GM18519 (cell line): ENCODE measurements at regions not wholly inside any gene's neighbourhood (a gene's known extent, or its start where the extent isn't known, plus 50 kb on each side); places are given as distances from the start of the nearest gene placed in this dataset.
A peak's percentile ranks its signal among the peaks of the same experiment; 100 is the strongest.
"Not testable (repeated sequence)": the region's sequence is repeated elsewhere in the genome, so short reads cannot be mapped to it uniquely, and the experiment has no call there.

Experiments used
- ATAC-seq: cut with Tn5 transposase; IDR thresholded peaks from one replicate; pipeline ENCODE4 v1.9.1; 2021; ENCODE audit warnings: mild to moderate bottlenecking, moderate library complexity; ENCODE audit not compliant: unreplicated experiment, low FRiP score

DNA sequence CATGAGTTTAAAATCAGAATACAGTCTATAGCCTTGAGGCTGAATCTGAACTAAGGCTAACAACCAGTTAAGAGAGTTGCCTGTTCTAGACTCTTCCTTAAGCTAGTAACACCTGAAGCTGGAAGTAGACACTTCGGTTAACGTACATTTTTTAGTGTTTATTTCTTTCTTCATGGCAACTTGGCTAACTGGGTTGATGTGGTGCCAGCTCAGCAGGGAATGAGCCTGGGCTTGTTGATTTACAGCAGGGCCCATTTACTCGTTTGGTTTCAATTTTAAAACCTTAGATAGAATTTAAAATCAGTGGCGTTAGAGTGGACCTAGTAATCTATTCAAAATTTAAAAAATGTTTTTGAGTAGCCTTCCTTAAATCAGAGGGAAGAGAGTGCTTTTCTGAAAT lies 137.6 kb upstream of the ESX1 start:
- no peak for ATAC-seq

DNA sequence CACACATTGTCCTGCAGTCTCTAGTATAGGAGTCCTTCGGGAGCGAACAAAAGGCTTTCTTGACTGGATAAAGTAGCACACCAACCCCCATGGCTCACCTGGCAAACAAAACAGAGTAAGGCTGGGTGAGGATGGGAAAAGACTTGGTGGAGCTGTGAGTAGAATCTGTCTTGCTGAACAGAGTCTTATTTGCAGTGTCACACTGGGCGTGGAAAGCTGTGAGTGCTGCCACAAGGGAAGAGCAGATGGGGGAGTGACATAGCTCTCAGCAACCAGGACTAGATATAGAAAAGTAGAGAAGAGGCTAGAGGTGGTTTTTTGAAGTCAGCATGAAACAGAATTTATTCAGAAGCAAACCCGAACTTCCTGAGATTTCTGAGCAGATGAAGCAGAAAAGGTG lies 137.2 kb upstream of the ESX1 start:
- ATAC-seq, result no peak

DNA sequence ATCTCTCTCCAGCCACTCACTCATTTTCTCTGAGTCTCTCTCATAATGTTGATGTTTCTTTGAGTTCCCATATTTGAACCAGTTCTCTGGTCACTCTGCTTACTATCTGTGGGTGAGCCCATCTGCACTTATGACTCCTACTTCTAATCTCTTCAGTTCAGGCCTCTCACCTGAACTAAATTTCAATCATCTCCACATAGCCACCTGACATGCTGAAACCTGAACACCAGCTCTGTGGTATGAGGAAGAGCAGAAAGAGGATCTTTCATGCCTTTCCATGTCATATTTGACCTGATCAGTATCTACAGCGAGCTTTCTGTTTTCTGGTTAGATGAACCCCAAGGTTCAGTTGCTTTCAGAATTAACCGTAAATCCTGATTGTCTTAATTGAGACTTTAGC lies 122.2 kb upstream of the ESX1 start:
- ATAC-seq, result no peak

DNA sequence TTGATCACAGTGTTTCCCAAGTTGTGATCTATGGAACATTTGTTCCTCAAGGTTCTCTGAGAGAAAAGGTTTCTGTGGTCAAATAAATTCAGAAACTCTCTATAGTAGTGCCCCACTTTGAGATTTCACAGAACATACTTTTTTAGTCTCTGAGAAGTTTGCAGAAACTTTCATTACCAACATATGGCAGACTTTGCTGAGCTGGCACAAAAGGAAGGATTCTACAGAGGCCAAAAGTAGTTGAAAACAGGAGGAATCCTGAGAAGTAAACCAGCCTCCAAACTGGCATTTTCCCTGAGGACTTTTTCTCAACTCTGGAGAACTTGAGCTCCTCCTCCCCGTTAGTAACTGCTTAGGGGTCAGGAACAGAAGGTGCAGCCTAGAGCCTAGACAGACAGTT lies 117.8 kb upstream of the ESX1 start:
- ATAC-seq, result no peak

DNA sequence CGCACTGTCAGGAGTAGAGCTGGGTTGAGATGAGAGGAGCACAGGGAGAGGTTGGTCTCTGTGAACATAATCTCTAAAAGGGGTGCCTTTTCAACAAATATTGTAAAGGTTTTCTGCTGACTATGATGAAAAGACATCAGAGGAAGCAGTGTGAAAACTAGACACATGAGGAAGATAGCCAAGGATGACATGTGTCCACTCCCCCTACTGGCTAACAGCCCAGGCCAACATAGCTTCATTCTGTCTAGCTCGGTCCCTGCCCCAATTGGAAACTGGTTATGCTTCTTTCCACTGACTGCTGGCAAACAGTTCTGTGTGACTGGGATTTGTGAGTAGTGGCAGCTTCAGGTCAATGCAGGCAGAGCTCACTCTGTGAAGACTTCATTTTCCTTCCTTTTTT lies 115.4 kb upstream of the ESX1 start:
- no peak for ATAC-seq

DNA sequence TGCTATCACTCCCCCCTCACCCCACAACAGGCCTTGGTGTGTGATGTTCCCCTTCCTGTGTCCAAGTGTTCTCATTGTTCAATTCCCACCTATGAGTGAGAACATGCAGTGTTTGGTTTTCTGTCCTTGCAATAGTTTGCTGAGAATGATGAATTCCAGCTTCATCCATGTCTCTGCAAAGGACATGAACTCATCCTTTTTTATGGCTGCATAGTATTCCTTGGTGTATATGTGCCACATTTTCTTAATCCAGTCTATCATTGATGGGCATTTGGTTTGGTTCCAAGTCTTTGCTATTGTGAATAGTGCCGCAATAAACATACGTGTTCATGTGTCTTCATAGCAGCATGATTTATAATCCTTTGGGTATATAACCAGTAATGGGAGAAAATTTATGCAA lies 106.0 kb upstream of the ESX1 start:
- not testable (repeated sequence) for ATAC-seq

DNA sequence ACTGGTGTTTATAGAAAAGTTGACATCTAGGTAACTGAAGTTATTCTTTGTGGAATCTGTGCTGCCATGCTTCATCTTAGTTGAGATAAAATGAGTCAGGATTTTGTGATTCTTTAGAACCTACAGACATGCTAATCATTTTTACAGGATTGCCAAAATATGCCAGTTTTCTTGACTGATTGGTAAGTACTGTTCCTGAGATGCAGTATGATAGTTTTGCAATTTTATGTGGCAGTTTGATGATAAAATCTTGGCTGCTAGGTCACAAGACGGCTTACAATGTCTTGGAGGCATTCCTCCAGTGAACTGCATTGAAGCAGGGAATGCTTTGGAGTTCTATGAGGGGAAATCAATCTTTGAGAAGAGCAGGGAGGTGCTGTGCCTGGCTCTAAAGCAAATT lies 104.4 kb upstream of the ESX1 start:
- no peak for ATAC-seq

DNA sequence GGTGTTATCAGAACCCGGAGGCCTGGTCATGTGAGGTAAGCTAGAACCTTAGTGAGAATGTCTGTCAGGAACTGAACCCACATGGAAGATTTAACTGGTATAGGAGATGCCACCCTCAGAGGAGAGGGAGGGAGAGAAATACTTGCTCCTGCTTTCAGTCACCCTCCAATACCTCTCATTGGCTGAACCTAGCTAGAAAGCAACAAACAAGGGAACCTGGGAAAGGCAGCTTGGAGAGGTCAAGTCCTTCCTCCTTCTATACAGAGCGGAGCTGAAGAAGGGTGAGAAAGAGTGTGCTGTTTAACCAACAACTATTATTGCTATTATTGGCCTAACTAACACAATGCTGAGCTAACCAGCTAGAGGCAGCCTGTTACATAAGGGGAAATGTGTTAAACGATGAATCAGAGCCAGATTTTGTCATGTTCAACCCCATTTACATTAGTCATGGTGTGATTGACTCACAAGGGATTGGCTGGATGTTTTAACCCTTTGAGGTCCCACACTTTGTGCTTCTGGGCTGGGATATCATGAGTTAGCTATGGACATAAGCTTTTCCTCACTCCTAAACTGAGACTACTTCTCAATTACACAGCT lies 96.5 kb upstream of the ESX1 start:
- ATAC-seq, result no peak

DNA sequence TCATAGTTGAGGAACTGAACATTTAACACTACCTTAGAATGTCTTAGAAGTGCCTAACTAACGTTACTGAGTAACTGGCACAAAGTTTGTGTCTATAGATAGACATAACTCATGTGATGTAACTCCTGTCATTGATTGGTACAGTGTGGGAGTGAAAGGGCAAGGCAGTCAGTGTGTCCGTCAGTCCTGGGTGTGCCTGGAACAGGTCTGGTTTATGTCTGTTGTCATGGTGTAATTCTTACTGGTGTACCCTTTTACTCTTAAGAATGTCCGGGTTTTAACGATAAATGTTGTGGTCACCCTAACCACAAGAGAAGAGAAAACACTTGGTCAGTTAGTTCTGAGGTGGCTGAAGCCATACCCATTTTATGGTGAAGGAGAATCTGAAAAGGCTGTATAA lies 93.1 kb upstream of the ESX1 start:
- no peak for ATAC-seq

DNA sequence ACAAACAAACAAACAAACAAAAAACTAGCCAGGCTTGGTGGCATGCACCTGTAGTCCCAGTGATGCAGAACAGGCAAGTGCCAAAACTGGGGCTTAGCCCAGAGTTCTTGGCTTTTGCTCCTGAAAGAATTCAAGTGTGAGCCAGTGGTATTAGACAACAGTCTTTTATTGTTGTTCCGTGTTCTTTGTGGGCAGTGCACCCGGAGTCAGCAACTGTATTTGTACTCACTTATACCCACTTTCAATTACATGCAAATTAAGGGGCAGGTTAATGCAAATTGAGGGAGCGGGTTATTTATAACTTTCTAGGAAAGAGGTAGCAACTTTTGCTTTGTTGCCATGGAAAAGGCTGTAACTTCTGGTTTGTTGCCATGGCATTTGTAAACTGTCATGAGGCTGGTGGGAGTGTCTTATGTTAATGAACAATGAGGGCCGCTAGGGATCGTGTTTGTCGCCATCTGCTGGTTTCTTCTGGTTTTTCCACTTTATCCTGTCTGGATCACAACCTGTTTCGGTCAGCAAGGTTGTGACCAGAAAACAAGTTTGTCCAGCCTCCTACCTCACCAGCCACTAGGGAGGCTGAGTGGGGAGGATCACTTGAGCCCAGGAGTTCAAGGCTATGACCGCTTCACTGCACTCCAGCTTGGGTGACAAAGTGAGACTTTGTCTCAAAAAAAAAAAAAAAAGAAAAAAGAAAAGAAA lies 88.8 kb upstream of the ESX1 start:
- peak; percentile 92 for ATAC-seq

DNA sequence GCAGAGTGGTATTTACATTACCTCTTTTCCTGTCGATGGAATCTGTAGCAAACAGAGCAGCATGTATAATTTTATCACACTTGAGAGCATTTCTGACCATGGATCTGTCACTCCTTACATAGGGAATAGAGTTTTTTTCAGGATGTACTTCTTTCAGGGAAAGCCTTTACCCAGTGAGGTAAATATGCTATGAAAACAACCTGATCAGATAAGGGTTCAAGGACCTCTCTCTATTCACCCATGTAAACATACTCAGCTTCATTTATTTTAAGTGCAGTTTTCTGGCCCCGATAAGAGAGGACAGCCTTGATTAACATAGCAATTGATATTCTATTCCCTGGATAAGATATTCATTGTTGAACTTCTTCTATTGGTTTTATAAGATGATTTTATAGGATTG lies 87.3 kb upstream of the ESX1 start:
- no peak for ATAC-seq

DNA sequence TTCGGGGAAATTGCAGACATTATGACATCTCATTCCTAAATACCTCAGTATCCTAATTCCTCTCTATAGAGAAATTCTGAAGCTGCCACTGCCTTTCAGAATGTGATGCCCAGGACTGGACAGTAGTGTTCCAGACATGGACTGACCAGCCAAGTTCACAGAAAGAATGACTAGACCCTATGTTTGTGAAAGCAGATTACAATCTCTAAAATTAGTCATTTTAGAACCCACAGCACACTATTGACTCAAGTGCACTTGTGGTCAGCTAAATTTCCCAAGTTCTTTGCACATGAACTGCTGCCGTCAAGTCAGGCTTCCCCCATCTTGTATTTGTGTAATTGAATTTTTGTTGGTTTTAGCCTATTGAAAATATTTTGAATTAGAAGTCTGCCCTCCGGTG lies 81.0 kb upstream of the ESX1 start:
- ATAC-seq, result no peak

DNA sequence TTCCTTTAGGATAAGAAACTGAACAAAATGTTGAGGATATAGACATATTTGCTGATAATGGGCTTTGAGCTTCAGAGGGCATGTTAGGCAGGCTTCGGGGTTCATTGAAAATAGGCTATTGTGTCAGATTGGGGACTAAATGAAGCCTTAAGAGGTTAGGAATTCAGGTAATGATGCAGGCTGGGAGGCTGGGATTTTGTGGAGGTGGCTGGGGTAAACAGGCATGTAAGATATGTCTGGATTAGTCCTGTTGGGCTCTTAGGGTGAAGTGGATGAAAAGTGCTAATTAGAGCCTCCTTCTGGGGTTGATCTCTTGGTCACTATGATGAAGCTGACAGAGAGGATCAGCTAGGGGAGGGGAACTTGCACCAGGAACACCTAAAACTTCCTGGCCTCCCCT lies 80.2 kb upstream of the ESX1 start:
- no peak for ATAC-seq

DNA sequence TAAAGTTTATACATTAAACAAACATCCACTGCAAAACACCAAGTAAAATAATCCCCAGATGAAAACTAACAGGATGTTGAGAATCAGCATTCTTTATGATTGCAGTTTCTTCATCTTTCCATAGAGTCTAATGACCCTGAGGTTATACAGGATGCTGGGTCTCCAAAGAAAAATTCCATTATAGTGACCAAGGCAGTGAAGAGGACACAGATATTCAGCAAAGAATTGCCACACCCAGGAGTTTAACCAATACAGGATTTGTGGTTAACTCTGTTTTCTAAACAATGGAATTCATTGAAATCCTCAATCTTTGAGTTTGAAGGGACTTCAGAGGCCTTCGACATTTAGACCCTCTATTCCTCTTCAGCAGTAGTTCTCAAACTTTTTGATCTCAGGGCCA lies 76.2 kb upstream of the ESX1 start:
- no peak for ATAC-seq

DNA sequence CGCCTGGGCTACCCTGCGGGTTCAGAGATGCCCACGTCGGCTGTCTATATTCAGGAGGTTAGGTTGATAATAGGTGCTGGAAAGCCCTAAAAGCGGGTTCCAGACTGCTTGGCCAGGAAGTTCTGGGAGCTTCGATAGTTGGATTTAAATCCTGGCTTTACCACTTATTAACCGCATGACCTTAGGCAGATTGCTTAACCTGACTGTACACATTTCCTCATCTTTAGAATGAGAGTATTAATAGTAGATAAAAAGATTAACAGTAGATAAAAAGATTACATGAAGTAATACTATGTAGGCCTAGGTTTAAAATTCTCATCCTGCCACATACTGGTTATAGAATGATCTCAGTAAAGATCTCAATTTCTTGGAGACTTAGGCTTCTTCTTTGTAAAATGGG lies 75.0 kb upstream of the ESX1 start:
- no peak for ATAC-seq

DNA sequence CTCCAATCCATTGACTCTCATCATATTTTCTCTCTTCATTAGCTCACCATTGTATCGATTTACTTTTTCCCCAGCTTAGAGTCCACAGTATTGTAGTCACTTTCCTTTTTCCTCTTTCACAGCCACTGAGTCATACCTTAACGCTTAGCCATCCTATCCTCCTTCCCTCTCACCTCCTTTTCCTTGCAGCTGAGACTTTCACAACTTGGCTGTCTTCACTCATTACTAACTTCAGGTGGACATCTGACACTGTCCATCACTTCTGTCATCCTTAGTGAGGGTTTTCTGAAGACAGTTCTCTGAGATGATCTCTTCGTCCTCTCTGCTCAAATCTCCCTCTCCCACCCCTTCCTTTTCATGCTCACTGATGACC lies 70.5 kb upstream of the ESX1 start:
- no peak for ATAC-seq

DNA sequence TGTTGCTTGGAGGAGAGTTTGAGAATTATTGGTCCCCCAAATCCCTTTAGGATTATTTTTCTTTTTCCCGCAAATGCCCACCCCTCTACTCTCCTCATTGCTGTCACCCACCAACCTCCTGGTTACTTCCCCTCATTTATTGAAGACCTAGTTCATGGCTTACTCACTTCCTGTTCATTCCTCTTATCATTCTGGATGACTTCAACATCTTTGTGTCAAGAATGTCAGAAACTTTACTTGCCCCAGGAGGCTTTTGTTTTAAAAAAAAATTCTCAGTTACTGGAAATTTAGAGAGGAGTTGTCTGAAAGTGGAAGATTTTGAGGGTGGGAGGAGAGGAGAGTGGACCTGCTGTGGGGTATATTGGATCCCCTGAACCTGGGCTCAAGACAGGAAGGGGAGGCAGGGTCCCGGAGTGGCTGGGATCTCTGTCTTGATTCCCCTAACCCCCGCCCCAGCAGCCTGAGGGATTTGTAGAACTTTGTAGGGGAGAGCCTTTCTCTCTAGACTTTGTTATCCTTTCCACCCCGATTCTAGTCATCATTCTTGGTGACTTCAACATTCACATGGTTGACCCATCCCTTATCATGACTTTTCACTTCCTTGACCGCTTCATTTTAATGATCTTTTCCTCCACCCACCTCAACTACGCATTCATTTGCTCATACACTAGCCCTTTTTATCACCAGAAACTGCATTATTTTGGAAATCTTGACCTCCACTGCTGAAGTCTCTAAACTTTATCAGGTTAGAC lies 69.9 kb upstream of the ESX1 start:
- ATAC-seq, result no peak

DNA sequence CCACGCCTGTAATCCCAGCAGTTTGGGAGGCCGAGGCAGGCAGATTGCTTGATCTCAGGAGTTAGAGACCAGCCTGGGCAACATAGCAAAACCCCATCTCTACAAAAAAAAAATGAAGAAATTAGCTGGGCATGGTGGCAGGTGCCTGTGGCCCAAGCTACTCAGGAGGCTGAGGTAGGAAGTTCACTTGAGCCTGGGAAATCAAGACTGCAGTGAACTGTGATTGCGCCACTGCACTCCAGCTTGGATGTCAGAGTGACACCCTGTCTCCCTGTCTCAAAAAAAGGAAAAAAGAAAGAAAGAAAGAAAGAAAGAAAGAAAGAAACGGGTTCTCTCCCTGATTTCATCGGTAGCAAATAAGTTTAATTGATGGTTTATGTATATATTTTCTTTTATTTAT lies 64.6 kb upstream of the ESX1 start:
- no peak for ATAC-seq

DNA sequence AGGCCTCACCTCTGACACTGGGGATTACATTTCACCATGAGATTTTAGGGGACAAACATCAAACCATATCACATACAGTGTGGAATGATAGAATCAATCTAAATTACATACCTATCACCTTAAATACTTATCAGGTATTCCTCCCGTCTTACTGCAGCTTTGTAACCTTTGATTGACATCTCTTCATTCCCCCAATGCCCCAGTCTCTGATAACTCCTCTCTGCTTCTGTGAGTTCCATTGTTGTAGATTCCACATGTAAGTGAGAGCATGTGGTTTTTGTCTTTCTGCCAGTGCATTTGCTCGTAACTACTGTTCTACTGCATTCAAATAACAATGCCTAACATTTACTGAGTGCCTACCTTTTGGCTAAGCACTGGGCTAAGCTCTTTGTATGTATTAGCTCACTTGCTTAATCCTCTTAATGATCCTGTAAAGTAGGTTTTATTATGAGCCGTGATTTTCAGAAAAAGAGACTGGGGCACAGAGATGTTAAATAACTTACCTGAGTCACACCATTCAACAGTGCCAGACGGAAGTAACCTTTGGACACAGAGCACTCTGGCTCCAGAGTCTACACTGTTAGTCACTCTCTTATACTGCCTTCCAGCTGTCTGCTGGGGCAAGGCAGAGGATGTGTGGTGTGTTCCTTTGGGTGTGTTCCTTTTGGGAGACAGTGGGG lies 63.7 kb upstream of the ESX1 start:
- no peak for ATAC-seq

DNA sequence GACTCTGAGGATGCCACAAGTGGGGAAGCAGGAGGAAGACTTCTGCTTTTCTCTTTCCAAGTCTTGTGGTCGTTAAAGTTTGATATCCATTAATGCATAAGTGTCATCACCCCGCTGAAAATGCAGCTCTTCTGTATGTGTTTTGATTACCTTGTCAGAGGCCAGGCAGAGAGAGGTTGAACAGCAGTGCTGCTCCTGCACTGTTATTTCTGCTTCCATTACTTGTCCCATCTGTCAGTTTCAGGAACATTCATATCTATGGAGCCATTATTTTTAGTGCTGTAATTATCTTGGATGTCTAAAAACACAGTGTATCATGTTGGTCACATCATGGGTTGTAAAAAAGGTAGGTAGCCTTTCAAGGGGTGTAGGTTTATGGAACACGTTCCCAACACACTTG lies 62.0 kb upstream of the ESX1 start:
- ATAC-seq, result no peak

DNA sequence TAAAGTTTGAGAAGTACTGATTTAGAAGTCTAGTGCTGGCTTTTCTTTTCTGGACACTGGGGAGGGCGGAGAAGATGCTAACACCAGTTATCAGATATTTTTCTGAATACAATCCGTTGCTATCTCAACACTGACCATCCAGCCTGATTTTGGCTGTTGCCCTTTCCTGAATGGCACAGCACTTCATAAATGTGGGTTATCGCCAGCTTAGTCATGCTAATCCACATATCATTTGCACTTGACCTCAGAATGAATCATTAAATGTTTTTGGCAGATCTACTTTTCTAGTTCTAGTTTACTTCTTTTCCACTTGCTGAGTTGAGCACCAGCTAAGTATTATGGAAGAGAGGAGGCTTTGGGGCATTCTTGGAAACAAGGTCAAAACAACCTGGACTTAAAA lies 60.8 kb upstream of the ESX1 start:
- no peak for ATAC-seq
